Neural progenitor cell (in vitro differentiated cells): ENCODE measurements at regions not wholly inside any gene's neighbourhood (a gene's known extent, or its start where the extent isn't known, plus 50 kb on each side); places are given as distances from the start of the nearest gene placed in this dataset.

ENCODE experiments used
- DNase-seq: peaks from one replicate; pipeline ENCODE4 v3.0.0-alpha.2; 2016; ENCODE audit warnings: low spot score
- H2AFZ ChIP-seq: fragments of 200-600 bp; sonication (generic); replicated peaks from 2 replicates; pipeline ENCODE4 v1.6.1; 2016; ENCODE audit warnings: antibody characterized with exemption
- H3F3A ChIP-seq: fragments of 200-600 bp; sonication (generic); 2 replicates; pipeline ENCODE4 v1.6.1; 2016; ENCODE audit warnings: antibody characterized with exemption, low read depth
- H3K27ac ChIP-seq: fragments of 200-600 bp; sonication (generic); 2 replicates; pipeline ENCODE4 v1.5.1; 2016; ENCODE audit warnings: mild to moderate bottlenecking
- H3K27me3 ChIP-seq: fragments of 200-600 bp; sonication (generic); 2 replicates; pipeline ENCODE4 v1.6.1; 2016; ENCODE audit warnings: mild to moderate bottlenecking, moderate library complexity
- H3K36me3 ChIP-seq: fragments of 200-600 bp; sonication (generic); 2 replicates; pipeline ENCODE4 v1.5.1; 2016
- H3K4me1 ChIP-seq: fragments of 200-600 bp; sonication (generic); 2 replicates; pipeline ENCODE4 v1.6.1; 2016; ENCODE audit warnings: mixed run types
- H3K4me2 ChIP-seq: fragments of 200-600 bp; sonication (generic); 2 replicates; pipeline ENCODE4 v1.6.1; 2016
- H3K4me3 ChIP-seq: fragments of 200-600 bp; sonication (generic); 2 replicates; pipeline ENCODE4 v1.5.1; 2016
- H3K79me2 ChIP-seq: fragments of 200-600 bp; sonication (generic); 2 replicates; pipeline ENCODE4 v1.6.1; 2016; ENCODE audit warnings: low read depth
- H3K9ac ChIP-seq: fragments of 200-600 bp; sonication (generic); 2 replicates; pipeline ENCODE4 v1.6.1; 2016
- H3K9me3 ChIP-seq: fragments of 200-600 bp; sonication (generic); 2 replicates; pipeline ENCODE4 v1.5.1; 2016; ENCODE audit warnings: low read depth
- H4K20me1 ChIP-seq: fragments of 200-600 bp; sonication (generic); 2 replicates; pipeline ENCODE4 v1.6.1; 2016; ENCODE audit warnings: low read depth
- H3K27ac Mint-ChIP-seq: 3 replicates; pipeline ENCODE4 v1.8.0; 2021; ENCODE audit warnings: mixed read lengths
- H3K27me3 Mint-ChIP-seq: 2 replicates; pipeline ENCODE4 v1.8.0; 2022; ENCODE audit warnings: low read depth, mild to moderate bottlenecking, inconsistent platforms, moderate library complexity, mixed read lengths; ENCODE audit not compliant: insufficient read depth
- H3K36me3 Mint-ChIP-seq: 3 replicates; pipeline ENCODE4 v1.8.0; 2021; ENCODE audit warnings: mixed read lengths
- H3K4me1 Mint-ChIP-seq: 3 replicates; pipeline ENCODE4 v1.8.0; 2021; ENCODE audit warnings: mixed read lengths
- H3K4me3 Mint-ChIP-seq: 3 replicates; pipeline ENCODE4 v1.8.0; 2021; ENCODE audit warnings: mild to moderate bottlenecking, moderate library complexity, mixed read lengths
- H3K9me3 Mint-ChIP-seq: 3 replicates; pipeline ENCODE4 v1.8.0; 2020; ENCODE audit warnings: mixed read lengths
- CTCF ChIP-seq: fragments of 200-600 bp; sonication (generic); IDR thresholded peaks from 2 replicates; pipeline ENCODE4 v1.5.1; 2017; ENCODE audit warnings: antibody characterized with exemption, mild to moderate bottlenecking
- EZH2 ChIP-seq: fragments of 200-600 bp; sonication (generic); IDR thresholded peaks from 2 replicates; pipeline ENCODE4 v1.6.1; 2017; ENCODE audit warnings: antibody characterized with exemption, mild to moderate bottlenecking, moderate library complexity
- EZH2phosphoT487 ChIP-seq: fragments of 200-600 bp; sonication (generic); IDR thresholded peaks from 2 replicates; pipeline ENCODE4 v1.6.1; 2017; ENCODE audit warnings: antibody characterized with exemption

GRCh38 chr16:49026566-49027181 is 255.0 kb downstream of the CBLN1 start:
- peaks cover 16% of the 10 kb centered on the region for H3K4me1 ChIP-seq
- H3K9ac ChIP-seq: no peak overlapping the region
- H3K36me3 Mint-ChIP-seq: no peaks in the 10 kb centered on the region
- H3K4me3 ChIP-seq: no peak overlapping the region
- H3K27ac ChIP-seq: no peak overlapping the region
- peaks cover 30% of the 10 kb centered on the region for H3K4me1 Mint-ChIP-seq
- no peaks in the 10 kb centered on the region for H3K36me3 ChIP-seq
- H3K4me3 Mint-ChIP-seq: no peak overlapping the region
- H3K27me3 ChIP-seq: no peaks in the 10 kb centered on the region
- H3F3A ChIP-seq: no peaks in the 10 kb centered on the region
- no peak overlapping the region for H3K4me2 ChIP-seq
- H2AFZ ChIP-seq: no peak overlapping the region
- peak overlapping the region; percentile 11 for H3K27ac Mint-ChIP-seq
- no peaks in the 10 kb centered on the region for H3K9me3 ChIP-seq
- DNase-seq: no peak
- no peaks in the 10 kb centered on the region for H3K79me2 ChIP-seq
- H4K20me1 ChIP-seq: no peaks in the 10 kb centered on the region
- TF ChIP-seq EZH2: no peak
- no peak for TF ChIP-seq EZH2phosphoT487
- TF ChIP-seq CTCF: no peak
- peaks cover 10% of the 10 kb centered on the region for H3K27me3 Mint-ChIP-seq
- no peaks in the 10 kb centered on the region for H3K9me3 Mint-ChIP-seq

- H3K9me3 Mint-ChIP-seq: no peaks in the 10 kb centered on the region
- Histone ChIP-seq H3K4me3 (no peak overlapping the region), H3K27ac (no peak overlapping the region), H3K4me1 (peaks cover 27% of the 10 kb centered on the region), H3K36me3 (no peaks in the 10 kb centered on the region), H3K79me2 (no peaks in the 10 kb centered on the region), H3K27me3 (no peaks in the 10 kb centered on the region), H3K4me2 (no peak overlapping the region), H3F3A (no peaks in the 10 kb centered on the region), H3K9me3 (no peaks in the 10 kb centered on the region), H2AFZ (no peak overlapping the region), H3K9ac (no peak overlapping the region), H4K20me1 (no peaks in the 10 kb centered on the region)
- H3K27me3 Mint-ChIP-seq: peaks cover 15% of the 10 kb centered on the region
- no peaks in the 10 kb centered on the region for H3K36me3 Mint-ChIP-seq
- TF ChIP-seq EZH2phosphoT487: no peak
- TF ChIP-seq CTCF: no peak
- no peak for TF ChIP-seq EZH2
- H3K4me3 Mint-ChIP-seq: no peak overlapping the region
- DNase-seq: no peak
- H3K4me1 Mint-ChIP-seq: peaks cover 47% of the 10 kb centered on the region
- no peak overlapping the region for H3K27ac Mint-ChIP-seq
Observed at GRCh38 chr16:49024896-49025295, 256.7 kb downstream of the CBLN1 start.

- H3K27me3 Mint-ChIP-seq: peaks cover 20% of the 10 kb centered on the region
- no peak overlapping the region for H3K9ac ChIP-seq
- no peaks in the 10 kb centered on the region for H3F3A ChIP-seq
- peaks cover 33% of the 10 kb centered on the region for H3K4me1 ChIP-seq
- H3K4me3 Mint-ChIP-seq: no peak overlapping the region
- peak overlapping the region; percentile 52 for H3K27ac Mint-ChIP-seq
- no peak overlapping the region for H2AFZ ChIP-seq
- no peak for DNase-seq
- H3K4me3 ChIP-seq: no peak overlapping the region
- no peaks in the 10 kb centered on the region for H3K9me3 Mint-ChIP-seq
- no peaks in the 10 kb centered on the region for H3K36me3 Mint-ChIP-seq
- no peaks in the 10 kb centered on the region for H3K36me3 ChIP-seq
- H4K20me1 ChIP-seq: no peaks in the 10 kb centered on the region
- H3K27me3 ChIP-seq: no peaks in the 10 kb centered on the region
- no peak overlapping the region for H3K27ac ChIP-seq
- H3K4me2 ChIP-seq: no peak overlapping the region
- no peaks in the 10 kb centered on the region for H3K79me2 ChIP-seq
- H3K9me3 ChIP-seq: no peaks in the 10 kb centered on the region
- peaks cover 56% of the 10 kb centered on the region for H3K4me1 Mint-ChIP-seq
- no peak for TF ChIP-seq EZH2
- TF ChIP-seq EZH2phosphoT487: no peak
- TF ChIP-seq CTCF: no peak
Observed at GRCh38 chr16:49024016-49024415, 257.6 kb downstream of the CBLN1 start.
